ENCODE measurements at regions not wholly inside any gene's neighbourhood (a gene's known extent, or its start where the extent isn't known, plus 50 kb on each side); places are given as distances from the start of the nearest gene placed in this dataset.

DNA sequence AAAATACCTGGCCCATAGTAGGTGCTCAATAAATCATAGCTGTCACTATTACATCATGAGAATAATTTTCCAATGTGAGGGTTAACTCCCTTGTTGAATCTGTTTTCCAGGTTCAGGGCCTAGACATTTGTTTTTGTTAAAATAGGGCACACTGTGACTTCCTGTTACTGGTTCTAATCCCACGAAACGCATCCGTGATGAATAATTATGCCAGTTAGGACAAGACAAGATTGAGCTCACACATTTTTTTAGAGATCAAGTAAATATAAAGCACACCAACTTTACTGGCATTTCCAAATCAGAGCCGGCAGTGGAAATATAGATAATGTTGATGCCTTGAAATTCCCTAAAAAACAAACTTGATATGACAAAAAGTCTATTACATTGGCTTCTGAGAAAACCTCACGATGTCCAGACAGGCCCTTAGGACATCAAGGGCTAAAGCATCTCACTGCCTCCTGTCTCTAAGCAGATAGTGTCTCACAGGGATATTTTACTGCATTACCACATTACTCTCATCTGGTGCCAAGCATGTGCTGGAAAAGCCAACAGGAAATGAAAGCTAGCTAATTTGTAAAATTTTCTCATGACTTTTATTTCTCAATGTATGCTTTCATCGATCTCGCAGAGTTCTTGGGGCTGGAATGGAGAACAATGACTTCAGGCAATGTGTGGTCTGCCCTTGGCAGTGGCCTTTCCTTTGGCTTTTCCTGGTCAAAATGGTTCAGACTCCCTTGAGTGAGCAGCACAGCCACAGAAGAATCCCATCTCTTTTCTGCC lies 414.3 kb upstream of the PAPPA start:
- no peak overlapping the region for H3K4me2 ChIP-seq
- H3K9me3 ChIP-seq, result no peaks in the 10 kb centered on the region
- no peak overlapping the region for H3K9ac ChIP-seq
- 87% methylated on average over 7 of the region's 7 CpGs for WGBS (ENCODE audit: low lambda C conversion rate)
- no peak overlapping the region for H3K27ac ChIP-seq (ENCODE audit: low read depth in 2 of 2, low read length in 1 of 2)
- CTCF ChIA-PET, result no interaction called here
- DNase-seq, result no peak
- H2AFZ ChIP-seq (ENCODE audit: low read depth), result no peak overlapping the region
- H3F3A ChIP-seq (replicated peaks; ENCODE audit: insufficient read depth), result no peaks in the 10 kb centered on the region
- no peaks in the 10 kb centered on the region for H3K79me2 ChIP-seq (ENCODE audit: insufficient read depth)
- H3K36me3 ChIP-seq (replicated peaks in 1 of 2; ENCODE audit: control insufficient read depth in 1 of 2, insufficient read depth in 2 of 2, low read length in 1 of 2), result no peaks in the 10 kb centered on the region
- H3K4me1 ChIP-seq (ENCODE audit: control insufficient read depth in 1 of 2, insufficient read depth in 2 of 2, low read depth in 1 of 2, low read length in 1 of 2), result peaks cover 4 to 9% of the 10 kb centered on the region in 2 experiments; a peak in 2 of 4 replicates
- H3K4me3 ChIP-seq (ENCODE audit: low read depth in 2 of 2, low read length in 1 of 2), result no peak overlapping the region
- H3K9me2 ChIP-seq, result no peaks in the 10 kb centered on the region
- no peaks in the 10 kb centered on the region for H3K27me3 ChIP-seq (ENCODE audit: insufficient read depth)
- POLR2A ChIA-PET, result no interaction called here
- no peaks in the 10 kb centered on the region for H4K20me1 ChIP-seq (ENCODE audit: insufficient read depth)
- TF ChIP-seq ZBTB33 (IDR thresholded peaks at IDR 0.05; ENCODE audit: borderline replicate concordance, low read depth) (no peak), RFX5 (IDR thresholded peaks at IDR 0.05; ENCODE audit: low read length) (no peak), TCF12 (IDR thresholded peaks at IDR 0.05) (no peak), SIN3A (IDR thresholded peaks at IDR 0.05; ENCODE audit: borderline replicate concordance, low read depth, low read length) (no peak), TAF1 (IDR thresholded peaks at IDR 0.05; ENCODE audit: borderline replicate concordance, low read depth, low read length) (no peak)

DNA sequence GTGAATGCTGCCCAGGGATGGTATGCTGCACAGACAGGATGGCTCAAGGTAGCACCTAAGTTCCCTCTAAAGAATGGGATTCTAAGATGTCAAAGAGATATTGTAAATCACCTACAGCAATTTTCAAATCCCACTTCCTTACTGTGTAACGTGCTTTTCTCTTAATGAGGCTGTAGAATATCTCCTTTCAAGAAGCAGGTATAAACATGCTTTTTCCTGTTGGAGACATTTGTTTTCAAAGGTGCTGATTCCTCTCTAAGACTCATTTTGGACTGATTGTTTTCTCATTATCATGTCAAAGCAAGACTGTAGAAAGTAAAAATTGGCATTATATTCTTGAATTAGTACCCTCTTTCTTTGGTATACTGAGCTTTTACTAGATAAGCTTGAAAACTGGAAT lies 412.6 kb upstream of the PAPPA start:
- Histone ChIP-seq H4K20me1 (ENCODE audit: insufficient read depth) (no peaks in the 10 kb centered on the region), H3F3A (replicated peaks; ENCODE audit: insufficient read depth) (no peaks in the 10 kb centered on the region)

More for the DNA sequence above, 412.6 kb upstream of the PAPPA start:
- no peak overlapping the region for H3K9ac ChIP-seq
- no peak overlapping the region for H3K27ac ChIP-seq (ENCODE audit: low read depth in 2 of 2, low read length in 1 of 2)
- DNase-seq, result no peak
- H3K4me3 ChIP-seq (ENCODE audit: low read depth in 2 of 2, low read length in 1 of 2), result no peak overlapping the region
- CTCF ChIA-PET, result no interaction called here
- H3K79me2 ChIP-seq (ENCODE audit: insufficient read depth), result no peaks in the 10 kb centered on the region
- POLR2A ChIA-PET, result no interaction called here
- H2AFZ ChIP-seq (ENCODE audit: low read depth), result no peak overlapping the region
- no peaks in the 10 kb centered on the region for H3K36me3 ChIP-seq (replicated peaks in 1 of 2; ENCODE audit: control insufficient read depth in 1 of 2, insufficient read depth in 2 of 2, low read length in 1 of 2)
- WGBS (ENCODE audit: low lambda C conversion rate), result 90% methylated on average over 1 of the region's 1 CpG
- H3K4me1 ChIP-seq (ENCODE audit: control insufficient read depth in 1 of 2, insufficient read depth in 2 of 2, low read depth in 1 of 2, low read length in 1 of 2), result peaks cover 4 to 9% of the 10 kb centered on the region in 2 experiments; a peak in 2 of 4 replicates
- no peak overlapping the region for H3K4me2 ChIP-seq
- no peak for TF ChIP-seq POLR2AphosphoS5 (IDR thresholded peaks at IDR 0.05; ENCODE audit: low read depth, low read length)
- TF ChIP-seq NFIC (IDR thresholded peaks at IDR 0.05; ENCODE audit: borderline replicate concordance), result no peak
- TF ChIP-seq USF1 (IDR thresholded peaks at IDR 0.05; ENCODE audit: borderline replicate concordance, low read depth), result no peak
- no peak for TF ChIP-seq MXI1 (IDR thresholded peaks at IDR 0.05; ENCODE audit: low read depth, low read length)
- no peak for TF ChIP-seq EZH2phosphoT487 (IDR thresholded peaks at IDR 0.05; ENCODE audit: borderline replicate concordance, low read depth)
- TF ChIP-seq NRF1 (IDR thresholded peaks at IDR 0.05; ENCODE audit: low read depth, low read length), result no peak
- no peak for TF ChIP-seq ELF1 (IDR thresholded peaks at IDR 0.05)
- no peak for TF ChIP-seq CHD2 (IDR thresholded peaks at IDR 0.05; ENCODE audit: low read length, partially characterized antibody)
- no peak for TF ChIP-seq RFX5 (IDR thresholded peaks at IDR 0.05; ENCODE audit: low read length)
- no peak for TF ChIP-seq RAD21 (IDR thresholded peaks at IDR 0.05; ENCODE audit: low read length)
- no peak for TF ChIP-seq TCF12 (IDR thresholded peaks at IDR 0.05)
- no peak for TF ChIP-seq FOXJ3 (CRISPR knock-in tag; IDR thresholded peaks at IDR 0.05)
- no peak for TF ChIP-seq REST (IDR thresholded peaks at IDR 0.05; ENCODE audit: low read depth, low read length)
- TF ChIP-seq FOXM1 (IDR thresholded peaks at IDR 0.05; ENCODE audit: low read depth), result no peak
- no peak for TF ChIP-seq TAF1 (IDR thresholded peaks at IDR 0.05; ENCODE audit: borderline replicate concordance, low read depth, low read length)
- no peak for TF ChIP-seq SMC3 (IDR thresholded peaks at IDR 0.05; ENCODE audit: low read depth, low read length)
- H3K27me3 ChIP-seq (ENCODE audit: insufficient read depth), result no peaks in the 10 kb centered on the region
- no peaks in the 10 kb centered on the region for H3K9me3 ChIP-seq
- no peaks in the 10 kb centered on the region for H3K9me2 ChIP-seq

All from SK-N-SH (cell line).